SK-N-SH treated with all-trans-retinoic acid at 6 μM for 48 hours (cell line): ENCODE measurements at regions not wholly inside any gene's neighbourhood (a gene's known extent, or its start where the extent isn't known, plus 50 kb on each side); places are given as distances from the start of the nearest gene placed in this dataset.

ENCODE experiments used
- ATAC-seq: fragments of 200-7000 bp; cut with Tn5 transposase; 3 replicates; pipeline ENCODE4 v1.9.1; 2020; ENCODE audit warnings: mild to moderate bottlenecking, moderate library complexity
- ARNTL ChIP-seq: fragments of 450-650 bp; formaldehyde crosslinking; IDR thresholded peaks from 2 replicates; pipeline ENCODE4 v1.5.0; 2020; ENCODE audit warnings: low read depth, mild to moderate bottlenecking, moderate library complexity, borderline replicate concordance
- BACH2 ChIP-seq: fragments of 250-450 bp; sonication (Bioruptor Pico); IDR thresholded peaks from 2 replicates; pipeline ENCODE4 v1.9.0; 2021; ENCODE audit warnings: mild to moderate bottlenecking, borderline replicate concordance
- CREB5 ChIP-seq: fragments of 250-450 bp; sonication (Bioruptor Pico); IDR thresholded peaks from 2 replicates; pipeline ENCODE4 v1.5.1; 2020; ENCODE audit warnings: low read depth, mild to moderate bottlenecking, moderate library complexity
- CSRNP3 ChIP-seq: fragments of 250-450 bp; sonication (Bioruptor Pico); IDR thresholded peaks from 2 replicates; pipeline ENCODE4 v1.5.1; 2021; ENCODE audit warnings: mild to moderate bottlenecking, moderate library complexity
- ESRRG ChIP-seq: fragments of 250-450 bp; sonication (Bioruptor Pico); IDR thresholded peaks from 2 replicates; pipeline ENCODE4 v1.6.1; 2021; ENCODE audit warnings: mild to moderate bottlenecking
- GLIS3 ChIP-seq: fragments of 250-450 bp; sonication (Bioruptor Pico); IDR thresholded peaks from 2 replicates; pipeline ENCODE4 v1.5.0; 2020; ENCODE audit warnings: mild to moderate bottlenecking, moderate library complexity
- ISL1 ChIP-seq: fragments of 250-450 bp; sonication (Bioruptor Pico); IDR thresholded peaks from 2 replicates; pipeline ENCODE4 v2.1.2; 2022; ENCODE audit warnings: mild to moderate bottlenecking, moderate library complexity
- POU6F1 ChIP-seq: fragments of 250-450 bp; sonication (Bioruptor Pico); IDR thresholded peaks from 2 replicates; pipeline ENCODE4 v1.8.0; 2021; ENCODE audit warnings: low read depth, mild to moderate bottlenecking, moderate library complexity, borderline replicate concordance
- RARB ChIP-seq: fragments of 250-450 bp; sonication (Bioruptor Pico); IDR thresholded peaks from 2 replicates; pipeline ENCODE4 v1.8.0; 2021; ENCODE audit warnings: mild to moderate bottlenecking, moderate library complexity
- SNAI2 ChIP-seq: fragments of 250-450 bp; sonication (Bioruptor Pico); IDR thresholded peaks from 2 replicates; pipeline ENCODE4 v1.5.0; 2020; ENCODE audit warnings: mild to moderate bottlenecking, moderate library complexity
- TCF4 ChIP-seq: fragments of 250-450 bp; sonication (Bioruptor Pico); IDR thresholded peaks from 2 replicates; pipeline ENCODE4 v1.8.0; 2021; ENCODE audit warnings: mild to moderate bottlenecking, moderate library complexity, borderline replicate concordance
- TOX ChIP-seq: fragments of 250-450 bp; sonication (Bioruptor Pico); IDR thresholded peaks from 2 replicates; pipeline ENCODE4 v1.8.0; 2021; ENCODE audit warnings: mild to moderate bottlenecking, moderate library complexity, borderline replicate concordance
- TSHZ2 ChIP-seq: fragments of 250-450 bp; sonication (Bioruptor Pico); IDR thresholded peaks from 2 replicates; pipeline ENCODE4 v1.5.0; 2020; ENCODE audit warnings: mild to moderate bottlenecking, moderate library complexity
- ZFP3 ChIP-seq: fragments of 250-450 bp; sonication (Bioruptor Pico); IDR thresholded peaks from 2 replicates; pipeline ENCODE4 v1.5.0; 2020; ENCODE audit warnings: mild to moderate bottlenecking, moderate library complexity
- ZFP30 ChIP-seq: fragments of 450-650 bp; formaldehyde crosslinking; IDR thresholded peaks from 2 replicates; pipeline ENCODE4 v1.5.0; 2022; ENCODE audit warnings: mild to moderate bottlenecking, moderate library complexity
- ZNF565 ChIP-seq: fragments of 450-650 bp; formaldehyde crosslinking; conservative IDR thresholded peaks from 2 replicates; pipeline ENCODE4 v1.5.0; 2020; ENCODE audit warnings: low read depth, mild to moderate bottlenecking, moderate library complexity
- ZNF70 ChIP-seq: fragments of 450-650 bp; formaldehyde crosslinking; IDR thresholded peaks from 2 replicates; pipeline ENCODE4 v1.5.0; 2020; ENCODE audit warnings: mild to moderate bottlenecking, moderate library complexity
- ZNF8 ChIP-seq: fragments of 450-650 bp; formaldehyde crosslinking; IDR thresholded peaks from 2 replicates; pipeline ENCODE4 v1.5.0; 2020; ENCODE audit warnings: mild to moderate bottlenecking, moderate library complexity
- TF ChIP-seq, protein P1 (sequence below): fragments of 250-450 bp; sonication (Bioruptor Pico); IDR thresholded peaks from 2 replicates; pipeline ENCODE4 v1.8.0; 2020; ENCODE audit warnings: mild to moderate bottlenecking, moderate library complexity, borderline replicate concordance

GRCh38 chr20:39109933-39110818, 148.0 kb downstream of the DHX35 start:
- no peak for ATAC-seq

GRCh38 chr20:39108746-39109145, 146.6 kb downstream of the DHX35 start:
- TF ChIP-seq TSHZ2 (CRISPR knock-in tag): no peak
- TF ChIP-seq CSRNP3 (CRISPR knock-in tag): no peak
- no peak for TF ChIP-seq POU6F1
- no peak for TF ChIP-seq SNAI2 (CRISPR knock-in tag)
- no peak for ATAC-seq

More at GRCh38 chr20:39109933-39110818, 148.0 kb downstream of the DHX35 start:
- TF ChIP-seq, protein P1, sequence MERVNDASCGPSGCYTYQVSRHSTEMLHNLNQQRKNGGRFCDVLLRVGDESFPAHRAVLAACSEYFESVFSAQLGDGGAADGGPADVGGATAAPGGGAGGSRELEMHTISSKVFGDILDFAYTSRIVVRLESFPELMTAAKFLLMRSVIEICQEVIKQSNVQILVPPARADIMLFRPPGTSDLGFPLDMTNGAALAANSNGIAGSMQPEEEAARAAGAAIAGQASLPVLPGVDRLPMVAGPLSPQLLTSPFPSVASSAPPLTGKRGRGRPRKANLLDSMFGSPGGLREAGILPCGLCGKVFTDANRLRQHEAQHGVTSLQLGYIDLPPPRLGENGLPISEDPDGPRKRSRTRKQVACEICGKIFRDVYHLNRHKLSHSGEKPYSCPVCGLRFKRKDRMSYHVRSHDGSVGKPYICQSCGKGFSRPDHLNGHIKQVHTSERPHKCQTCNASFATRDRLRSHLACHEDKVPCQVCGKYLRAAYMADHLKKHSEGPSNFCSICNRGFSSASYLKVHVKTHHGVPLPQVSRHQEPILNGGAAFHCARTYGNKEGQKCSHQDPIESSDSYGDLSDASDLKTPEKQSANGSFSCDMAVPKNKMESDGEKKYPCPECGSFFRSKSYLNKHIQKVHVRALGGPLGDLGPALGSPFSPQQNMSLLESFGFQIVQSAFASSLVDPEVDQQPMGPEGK (CRISPR knock-in tag): no peak
- TF ChIP-seq BACH2 (CRISPR knock-in tag) (no peak), ESRRG (CRISPR knock-in tag) (no peak), TOX (CRISPR knock-in tag) (no peak), ARNTL (CRISPR knock-in tag) (no peak), ISL1 (no peak), ZFP3 (CRISPR knock-in tag) (no peak), ZNF565 (CRISPR knock-in tag) (no peak), RARB (CRISPR knock-in tag) (no peak), TCF4 (CRISPR knock-in tag) (no peak), CREB5 (CRISPR knock-in tag) (no peak)

DNA sequence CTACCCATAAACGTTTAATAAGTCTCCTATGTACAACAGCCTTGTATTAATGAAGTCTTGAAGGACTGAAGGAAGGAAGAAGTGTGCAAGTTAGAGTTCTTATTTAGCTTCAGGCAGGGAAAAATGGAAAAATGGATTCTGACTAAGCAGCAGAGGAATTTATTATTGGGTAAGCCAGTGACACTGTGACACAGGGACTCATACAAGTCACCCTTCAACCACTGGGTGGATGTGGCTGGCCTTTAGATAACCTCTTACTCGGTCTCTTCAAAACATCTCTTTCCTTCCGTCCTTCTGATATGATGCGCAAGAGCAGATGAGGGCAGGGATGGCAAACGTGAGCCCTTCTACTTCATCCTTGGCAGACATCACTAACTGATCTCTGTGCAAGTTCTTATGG, 145.6 kb downstream of the DHX35 start:
- no peak for ATAC-seq
- TF ChIP-seq TSHZ2 (CRISPR knock-in tag): no peak
- TF ChIP-seq ISL1: no peak
- no peak for TF ChIP-seq GLIS3 (CRISPR knock-in tag)
- no peak for TF ChIP-seq ZFP30 (CRISPR knock-in tag)
- no peak for TF ChIP-seq ZNF8
- no peak for TF ChIP-seq TCF4 (CRISPR knock-in tag)
- no peak for TF ChIP-seq ESRRG (CRISPR knock-in tag)
- no peak for TF ChIP-seq SNAI2 (CRISPR knock-in tag)
- no peak for TF ChIP-seq ZFP3 (CRISPR knock-in tag)
- TF ChIP-seq POU6F1: no peak
- no peak for TF ChIP-seq RARB (CRISPR knock-in tag)
- no peak for TF ChIP-seq ZNF70
- no peak for TF ChIP-seq ZNF565 (CRISPR knock-in tag)
